Caco-2 (cell line): ENCODE measurements at regions not wholly inside any gene's neighbourhood (a gene's known extent, or its start where the extent isn't known, plus 50 kb on each side); places are given as distances from the start of the nearest gene placed in this dataset.

Experiments used
- BruUV-seq: library from RNA; stranded (reverse); fragments of 400-500 nt; replicated peaks from 2 replicates; lab custom pipeline; 2021; lab: Mats Ljungman, UMichigan
- CTCF ChIA-PET: fragments of 300-600 bp; sonication (Branson Sonifier 250); formaldehyde crosslinking; loops from one replicate; lab custom pipeline; 2022; ENCODE audit warnings: antibody characterized with exemption; lab: Charles Lee
- POLR2A ChIA-PET: fragments of 300-600 bp; sonication (Branson Sonifier 250); formaldehyde crosslinking; loops from one replicate; lab custom pipeline; 2022; ENCODE audit warnings: antibody characterized with exemption; lab: Charles Lee
- DNase-seq, 2 experiments: peaks; one replicate each; pipeline versions ENCODE4 v3.0.0 to v3.0.0-alpha.2; 2020 to 2022
- H3K27me3 ChIP-seq: replicated peaks from 2 replicates; pipeline ENCODE4 v1.6.0; 2011; ENCODE audit warnings: low read length; ENCODE audit not compliant: control insufficient read depth, insufficient read depth
- H3K36me3 ChIP-seq: 2 replicates; pipeline ENCODE4 v1.5.1; 2011; ENCODE audit warnings: low read length; ENCODE audit not compliant: control insufficient read depth, insufficient read depth
- H3K4me1 ChIP-seq: fragments of 250-450 bp; sonication (Bioruptor Pico); 2 replicates; pipeline ENCODE4 v1.5.1; 2020; ENCODE audit warnings: mild to moderate bottlenecking
- H3K4me3 ChIP-seq: 2 replicates; pipeline ENCODE4 v1.5.1; 2011; ENCODE audit warnings: low read depth, mild to moderate bottlenecking, control low read depth, low read length
- H3K9me3 ChIP-seq: fragments of 250-450 bp; sonication (Bioruptor Pico); 2 replicates; pipeline ENCODE4 v1.5.1; 2020; ENCODE audit warnings: mild to moderate bottlenecking, moderate library complexity
- H3K27ac Mint-ChIP-seq: one replicate; pipeline ENCODE4 v1.8.0; 2022; ENCODE audit warnings: mixed read lengths; ENCODE audit not compliant: unreplicated experiment
- H3K27me3 Mint-ChIP-seq: one replicate; pipeline ENCODE4 v1.8.0; 2022; ENCODE audit warnings: mixed read lengths; ENCODE audit not compliant: insufficient read depth, unreplicated experiment
- H3K36me3 Mint-ChIP-seq: one replicate; pipeline ENCODE4 v1.8.0; 2022; ENCODE audit warnings: mild to moderate bottlenecking, mixed read lengths; ENCODE audit not compliant: insufficient read depth, unreplicated experiment
- H3K4me1 Mint-ChIP-seq: one replicate; pipeline ENCODE4 v1.8.0; 2022; ENCODE audit warnings: low read depth, mixed read lengths; ENCODE audit not compliant: unreplicated experiment
- H3K4me3 Mint-ChIP-seq: one replicate; pipeline ENCODE4 v1.8.0; 2022; ENCODE audit warnings: mild to moderate bottlenecking, moderate library complexity, mixed read lengths; ENCODE audit not compliant: unreplicated experiment
- H3K9me3 Mint-ChIP-seq: one replicate; pipeline ENCODE4 v1.8.0; 2022; ENCODE audit warnings: mixed read lengths; ENCODE audit not compliant: unreplicated experiment
- intact Hi-C: fragments of 100-400 bp; cut with micrococcal nuclease; formaldehyde crosslinking; loops from one replicate; pipeline ENCODE4 v1.10.0; 2022; ENCODE audit not compliant: unreplicated experiment
- TF ChIP-seq, protein P1 (sequence below), 2 experiments: fragments of 200-600 bp in 1 of 2; IDR thresholded peaks; 1 replicate in 1 of 2; 2 replicates in 1 of 2; pipeline versions ENCODE4 v1.5.1 to v1.8.0; 2011 to 2022; ENCODE audit warnings: antibody characterized with exemption in 1 of 2, control low read depth in 1 of 2, inconsistent platforms in 1 of 2, low read depth in 1 of 2, low read length in 1 of 2, mild to moderate bottlenecking in 1 of 2, moderate library complexity in 1 of 2; ENCODE audit not compliant: insufficient read depth in 1 of 2, severe bottlenecking in 1 of 2, unreplicated experiment in 1 of 2

DNA sequence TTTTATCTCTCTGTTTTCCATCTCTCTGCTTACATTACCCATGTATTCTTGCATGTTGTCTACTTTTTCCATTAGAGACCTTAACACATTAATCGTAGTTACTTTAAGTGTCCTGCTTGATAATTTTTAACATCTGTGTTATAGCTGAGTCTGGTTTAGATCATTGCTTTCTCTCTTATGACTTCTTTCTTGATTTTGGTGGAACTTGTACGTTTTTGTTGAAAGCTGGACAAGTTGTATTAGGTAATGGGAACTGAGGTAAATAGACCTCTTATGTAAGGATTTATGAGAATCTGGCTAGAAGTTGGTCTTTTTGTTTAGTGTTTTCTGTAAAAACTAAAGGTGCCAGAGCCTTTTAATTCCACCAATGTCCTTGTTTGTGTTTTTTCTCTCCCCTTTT lies 100.8 kb upstream of the LYZL2 start:
- DNase-seq, result no peak
- Mint-ChIP-seq H3K27ac (no peak overlapping the region), H3K36me3 (no peaks in the 10 kb centered on the region), H3K4me1 (no peaks in the 10 kb centered on the region), H3K4me3 (no peak overlapping the region), H3K27me3 (peaks cover 18% of the 10 kb centered on the region), H3K9me3 (no peaks in the 10 kb centered on the region)
- TF ChIP-seq, protein P1, sequence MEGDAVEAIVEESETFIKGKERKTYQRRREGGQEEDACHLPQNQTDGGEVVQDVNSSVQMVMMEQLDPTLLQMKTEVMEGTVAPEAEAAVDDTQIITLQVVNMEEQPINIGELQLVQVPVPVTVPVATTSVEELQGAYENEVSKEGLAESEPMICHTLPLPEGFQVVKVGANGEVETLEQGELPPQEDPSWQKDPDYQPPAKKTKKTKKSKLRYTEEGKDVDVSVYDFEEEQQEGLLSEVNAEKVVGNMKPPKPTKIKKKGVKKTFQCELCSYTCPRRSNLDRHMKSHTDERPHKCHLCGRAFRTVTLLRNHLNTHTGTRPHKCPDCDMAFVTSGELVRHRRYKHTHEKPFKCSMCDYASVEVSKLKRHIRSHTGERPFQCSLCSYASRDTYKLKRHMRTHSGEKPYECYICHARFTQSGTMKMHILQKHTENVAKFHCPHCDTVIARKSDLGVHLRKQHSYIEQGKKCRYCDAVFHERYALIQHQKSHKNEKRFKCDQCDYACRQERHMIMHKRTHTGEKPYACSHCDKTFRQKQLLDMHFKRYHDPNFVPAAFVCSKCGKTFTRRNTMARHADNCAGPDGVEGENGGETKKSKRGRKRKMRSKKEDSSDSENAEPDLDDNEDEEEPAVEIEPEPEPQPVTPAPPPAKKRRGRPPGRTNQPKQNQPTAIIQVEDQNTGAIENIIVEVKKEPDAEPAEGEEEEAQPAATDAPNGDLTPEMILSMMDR (IDR thresholded peaks at IDR 0.05; ENCODE audit: insufficient read depth in 1 of 2, low read depth in 1 of 2, low read length in 1 of 2, severe bottlenecking in 1 of 2, unreplicated experiment in 1 of 2), result no peak
- ChIA-PET POLR2A (no interaction called here), CTCF (interaction anchor here (1.3 kb wide), 1 partner anchor 301 kb away, joined by 3 read pairs; the partner anchor contains the start of gene ZNF438)
- no peaks in the 10 kb centered on the region for H3K9me3 ChIP-seq
- no peaks in the 10 kb centered on the region for H3K36me3 ChIP-seq
- no peak overlapping the region for H3K4me3 ChIP-seq
- BruUV-seq, result no TSS peak
- no peaks in the 10 kb centered on the region for H3K27me3 ChIP-seq
- intact Hi-C loops, result no loop called here
- H3K4me1 ChIP-seq, result no peaks in the 10 kb centered on the region

DNA sequence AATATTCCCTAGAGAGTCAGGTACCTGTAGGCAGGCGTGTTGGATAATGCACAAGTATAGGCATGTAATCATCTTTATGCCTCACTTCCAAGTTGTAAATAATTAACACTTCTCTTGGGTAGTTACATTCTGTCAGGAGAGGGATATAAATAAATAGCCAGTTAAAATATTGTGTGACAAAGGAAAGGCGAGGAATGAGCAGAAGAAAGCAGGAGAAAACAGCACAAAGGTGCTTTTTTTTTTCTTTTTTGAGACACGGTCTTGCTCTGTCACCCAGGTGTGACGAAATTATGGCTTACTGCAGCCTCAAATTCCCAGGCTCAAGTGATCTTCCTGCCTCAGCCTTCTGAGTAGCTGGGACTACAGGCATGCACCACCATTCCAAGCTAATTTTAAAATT lies 99.2 kb upstream of the LYZL2 start:
- Histone ChIP-seq H3K9me3 (no peaks in the 10 kb centered on the region), H3K27me3 (no peaks in the 10 kb centered on the region), H3K4me3 (no peak overlapping the region), H3K4me1 (no peaks in the 10 kb centered on the region), H3K36me3 (no peaks in the 10 kb centered on the region)
- intact Hi-C loops, result loop anchor here (5.0 to 10.0 kb wide), 3 partner anchors 736 to 1079 kb away; no protein-coding TSS in a partner anchor
- Mint-ChIP-seq H3K4me3 (no peak overlapping the region), H3K9me3 (no peaks in the 10 kb centered on the region), H3K27ac (no peak overlapping the region), H3K36me3 (no peaks in the 10 kb centered on the region), H3K27me3 (peaks cover 25% of the 10 kb centered on the region), H3K4me1 (no peaks in the 10 kb centered on the region)
- DNase-seq, result no peak
- ChIA-PET CTCF (no interaction called here), POLR2A (no interaction called here)
- no TSS peak for BruUV-seq
- TF ChIP-seq, protein P1 (IDR thresholded peaks at IDR 0.05; ENCODE audit: insufficient read depth in 1 of 2, low read depth in 1 of 2, low read length in 1 of 2, severe bottlenecking in 1 of 2, unreplicated experiment in 1 of 2), result no peak

DNA sequence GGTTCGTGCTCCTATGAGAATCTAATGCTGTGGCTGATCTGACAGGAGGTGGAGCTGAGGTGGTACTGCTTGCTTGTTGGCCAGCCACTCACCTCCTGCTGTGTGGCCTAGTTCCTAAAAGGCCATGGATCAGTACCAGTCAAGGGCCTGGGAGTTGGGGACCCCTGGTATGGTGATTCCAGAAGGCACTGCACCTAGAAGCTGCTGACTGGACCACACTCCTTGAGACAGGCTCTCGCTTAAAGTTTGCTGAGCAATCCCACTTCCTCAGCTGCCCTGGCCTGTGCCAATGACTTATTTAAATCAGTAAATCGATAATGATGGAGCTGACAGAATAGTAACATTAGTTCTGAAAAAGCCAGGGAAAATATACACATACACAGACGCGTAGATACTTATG lies 98.6 kb upstream of the LYZL2 start:
- Mint-ChIP-seq H3K4me1 (no peaks in the 10 kb centered on the region), H3K27me3 (peaks cover 28% of the 10 kb centered on the region), H3K36me3 (no peaks in the 10 kb centered on the region), H3K9me3 (no peaks in the 10 kb centered on the region), H3K27ac (no peak overlapping the region), H3K4me3 (no peak overlapping the region)
- Histone ChIP-seq H3K4me3 (no peak overlapping the region), H3K36me3 (no peaks in the 10 kb centered on the region), H3K9me3 (no peaks in the 10 kb centered on the region), H3K4me1 (no peaks in the 10 kb centered on the region), H3K27me3 (no peaks in the 10 kb centered on the region)
- intact Hi-C loops, result loop anchor here (5.0 to 10.0 kb wide), 3 partner anchors 737 to 1079 kb away; no protein-coding TSS in a partner anchor
- peak in 1 of 2 experiments; percentile 23 for DNase-seq
- no TSS peak for BruUV-seq
- ChIA-PET POLR2A (no interaction called here), CTCF (no interaction called here)
- TF ChIP-seq, protein P1 (IDR thresholded peaks at IDR 0.05; ENCODE audit: insufficient read depth in 1 of 2, low read depth in 1 of 2, low read length in 1 of 2, severe bottlenecking in 1 of 2, unreplicated experiment in 1 of 2), result no peak
